SU-DHL-6 (cell line): ENCODE measurements at regions not wholly inside any gene's neighbourhood (a gene's known extent, or its start where the extent isn't known, plus 50 kb on each side); places are given as distances from the start of the nearest gene placed in this dataset.

Source experiments
- EZH2phosphoT487 ChIP-seq: fragments of 200-600 bp; sonication (generic), shearing (Covaris generic); conservative IDR thresholded peaks from 2 replicates; pipeline ENCODE4 v1.6.1; 2018; ENCODE audit warnings: mild to moderate bottlenecking, antibody characterized with exemption, low read length, moderate library complexity, mixed read lengths
- TF ChIP-seq, protein P1 (sequence below): fragments of 200-600 bp; sonication (generic); IDR thresholded peaks from one replicate; pipeline ENCODE4 v1.5.1; 2017; ENCODE audit warnings: antibody characterized with exemption, mild to moderate bottlenecking, low read length, moderate library complexity; ENCODE audit not compliant: insufficient read depth, poor library complexity, severe bottlenecking

DNA sequence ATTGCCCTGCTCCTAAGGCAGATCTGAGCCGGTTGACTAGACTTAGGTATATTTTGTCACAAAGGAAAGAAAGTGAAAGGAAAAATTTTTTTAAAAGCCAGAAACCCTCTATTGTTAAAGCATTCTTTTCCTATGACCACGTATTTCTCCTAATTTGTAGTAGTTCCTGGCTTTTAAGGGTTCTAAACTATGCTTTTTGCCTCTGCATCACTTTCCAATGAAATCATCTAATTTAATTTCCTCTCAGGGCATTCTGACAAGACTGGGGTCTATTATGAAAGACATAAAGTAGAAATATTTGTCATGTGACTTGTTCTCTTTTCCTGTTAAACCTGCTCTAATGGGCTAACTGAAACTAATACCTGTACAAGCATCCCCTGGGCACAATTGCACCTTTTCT is 233.0 kb upstream of the PRR20A start:
- TF ChIP-seq, protein P1, sequence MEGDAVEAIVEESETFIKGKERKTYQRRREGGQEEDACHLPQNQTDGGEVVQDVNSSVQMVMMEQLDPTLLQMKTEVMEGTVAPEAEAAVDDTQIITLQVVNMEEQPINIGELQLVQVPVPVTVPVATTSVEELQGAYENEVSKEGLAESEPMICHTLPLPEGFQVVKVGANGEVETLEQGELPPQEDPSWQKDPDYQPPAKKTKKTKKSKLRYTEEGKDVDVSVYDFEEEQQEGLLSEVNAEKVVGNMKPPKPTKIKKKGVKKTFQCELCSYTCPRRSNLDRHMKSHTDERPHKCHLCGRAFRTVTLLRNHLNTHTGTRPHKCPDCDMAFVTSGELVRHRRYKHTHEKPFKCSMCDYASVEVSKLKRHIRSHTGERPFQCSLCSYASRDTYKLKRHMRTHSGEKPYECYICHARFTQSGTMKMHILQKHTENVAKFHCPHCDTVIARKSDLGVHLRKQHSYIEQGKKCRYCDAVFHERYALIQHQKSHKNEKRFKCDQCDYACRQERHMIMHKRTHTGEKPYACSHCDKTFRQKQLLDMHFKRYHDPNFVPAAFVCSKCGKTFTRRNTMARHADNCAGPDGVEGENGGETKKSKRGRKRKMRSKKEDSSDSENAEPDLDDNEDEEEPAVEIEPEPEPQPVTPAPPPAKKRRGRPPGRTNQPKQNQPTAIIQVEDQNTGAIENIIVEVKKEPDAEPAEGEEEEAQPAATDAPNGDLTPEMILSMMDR: no peak
- no peak for TF ChIP-seq EZH2phosphoT487
